Urothelium cell line (cell line): ENCODE measurements at regions not wholly inside any gene's neighbourhood (a gene's known extent, or its start where the extent isn't known, plus 50 kb on each side); places are given as distances from the start of the nearest gene placed in this dataset.
"Not testable (repeated sequence)": the region's sequence is repeated elsewhere in the genome, so short reads cannot be mapped to it uniquely, and the experiment has no call there.

Experiments used
- DNase-seq: peaks from one replicate; pipeline ENCODE4 v3.0.0; 2011; ENCODE audit warnings: low spot score, mixed read lengths
- FAIRE-seq: peaks from 2 replicates; lab custom pipeline; 2011; peaks lifted over from hg19 to GRCh38; lab: Jason Lieb, UNC

DNA sequence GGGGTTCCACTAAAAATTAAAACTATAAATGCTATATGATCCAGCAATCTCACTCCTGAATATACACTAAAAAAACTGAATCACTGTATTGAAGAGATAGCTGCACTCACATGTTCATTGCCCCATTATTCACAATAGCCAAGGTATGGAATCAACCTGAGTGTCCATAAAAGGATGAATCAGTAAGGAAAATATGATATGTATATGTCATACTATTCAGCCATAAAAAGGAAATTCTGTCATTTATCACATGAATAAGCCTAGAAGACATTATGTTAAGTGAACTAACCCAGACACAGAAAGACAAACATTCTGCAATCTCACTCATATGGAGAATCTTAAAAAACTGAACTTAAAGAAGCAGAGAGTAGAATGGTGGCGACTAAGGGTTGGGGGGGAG is 1376.2 kb upstream of the CDH9 start:
- no peak for DNase-seq
- FAIRE-seq = no peak

GRCh38 chr5:28408651-28409050 is 1370.3 kb upstream of the CDH9 start:
- DNase-seq (no peak), FAIRE-seq (no peak)

DNA sequence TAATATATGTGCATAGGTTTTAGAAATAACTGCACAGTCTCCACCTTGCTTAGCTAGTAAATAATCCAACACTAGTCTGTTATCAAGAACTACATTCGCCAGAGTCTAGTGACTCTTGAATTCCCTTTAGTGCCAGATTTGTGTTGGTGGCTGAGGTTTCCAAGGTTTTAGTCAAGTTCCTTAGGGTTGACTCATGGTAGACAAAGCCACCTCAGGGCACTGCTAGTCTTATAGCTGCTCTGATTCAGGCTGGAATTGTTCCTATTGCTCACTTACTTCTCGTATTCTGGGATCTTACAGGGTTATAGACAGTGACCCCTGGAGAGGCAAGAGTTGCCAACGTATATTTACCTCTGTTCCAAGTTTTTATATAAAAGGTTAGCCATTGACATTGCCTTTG is 1369.8 kb upstream of the CDH9 start:
- DNase-seq (peak; percentile 79), FAIRE-seq (no peak)

DNA sequence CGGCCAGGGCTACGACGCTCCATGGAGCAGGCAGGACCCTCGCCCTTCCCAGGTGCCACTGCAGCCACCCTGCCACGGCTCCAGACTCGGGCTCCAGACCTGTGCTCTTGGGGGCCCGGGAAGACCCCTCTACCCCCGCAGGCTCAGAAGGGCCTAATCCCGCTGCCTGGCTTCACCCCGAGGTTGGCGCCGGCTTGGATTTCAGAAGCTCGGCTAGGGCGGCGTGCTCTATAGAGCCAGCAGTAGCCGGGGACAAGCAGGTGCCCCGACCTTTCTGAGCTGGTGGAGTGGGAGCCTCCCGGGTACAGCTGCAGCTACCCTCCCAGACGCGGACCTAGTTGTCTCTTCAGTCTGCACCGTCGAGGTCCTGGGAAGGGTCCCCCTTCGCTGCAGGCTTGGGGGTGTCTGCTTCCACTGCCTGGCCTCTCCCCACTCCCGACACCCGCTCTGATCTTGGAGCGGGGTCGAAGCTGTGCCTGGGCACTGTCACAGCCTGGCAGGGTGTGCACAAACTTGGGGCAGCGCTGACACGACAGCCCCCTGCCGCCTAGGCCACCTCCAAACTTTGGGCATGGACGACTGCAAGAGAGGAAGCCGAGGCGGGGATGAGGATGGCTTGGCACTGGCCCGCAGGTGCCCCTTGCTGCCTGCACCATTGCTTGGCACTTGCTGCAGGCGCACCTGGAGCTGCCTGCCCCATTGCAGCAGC is 1366.1 kb upstream of the CDH9 start:
- FAIRE-seq = no peak
- DNase-seq = no peak

- no peak for FAIRE-seq
- no peak for DNase-seq
Observed at GRCh38 chr5:28403846-28404245, 1365.5 kb upstream of the CDH9 start.

GRCh38 chr5:28402590-28403301 is 1364.4 kb upstream of the CDH9 start:
- no peak for DNase-seq
- FAIRE-seq = no peak

- DNase-seq (no peak), FAIRE-seq (no peak)
Observed at GRCh38 chr5:28400076-28400475, 1361.7 kb upstream of the CDH9 start.

GRCh38 chr5:28399211-28399610 is 1360.8 kb upstream of the CDH9 start:
- FAIRE-seq (no peak), DNase-seq (no peak)

DNA sequence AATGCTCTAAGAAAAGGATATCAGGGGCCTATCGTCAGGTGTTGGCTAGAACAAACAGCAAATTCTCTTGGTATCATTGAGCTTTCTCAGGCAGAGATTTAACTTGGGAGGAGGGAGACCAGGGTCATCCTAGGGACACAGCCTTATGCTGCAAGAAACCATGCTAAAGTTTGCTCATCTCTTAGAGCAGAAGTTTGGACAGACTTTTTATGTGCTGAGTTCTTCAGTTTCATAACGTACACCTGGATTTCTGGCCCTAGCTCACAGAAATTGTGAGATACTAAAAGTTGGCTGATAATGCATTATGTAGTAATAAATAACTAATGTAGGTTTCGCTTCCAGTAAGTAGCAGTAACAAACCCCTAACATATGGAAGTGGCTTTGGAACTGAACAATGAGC is 1359.8 kb upstream of the CDH9 start:
- FAIRE-seq (no peak), DNase-seq (no peak)

GRCh38 chr5:28397502-28397941 is 1359.1 kb upstream of the CDH9 start:
- DNase-seq = peak; percentile 44
- no peak for FAIRE-seq

- FAIRE-seq = no peak
- no peak for DNase-seq
Observed at GRCh38 chr5:28391277-28391676, 1352.9 kb upstream of the CDH9 start.

- DNase-seq = no peak
- FAIRE-seq = peak; percentile 27
Observed at GRCh38 chr5:28390341-28390740, 1352.0 kb upstream of the CDH9 start.

DNA sequence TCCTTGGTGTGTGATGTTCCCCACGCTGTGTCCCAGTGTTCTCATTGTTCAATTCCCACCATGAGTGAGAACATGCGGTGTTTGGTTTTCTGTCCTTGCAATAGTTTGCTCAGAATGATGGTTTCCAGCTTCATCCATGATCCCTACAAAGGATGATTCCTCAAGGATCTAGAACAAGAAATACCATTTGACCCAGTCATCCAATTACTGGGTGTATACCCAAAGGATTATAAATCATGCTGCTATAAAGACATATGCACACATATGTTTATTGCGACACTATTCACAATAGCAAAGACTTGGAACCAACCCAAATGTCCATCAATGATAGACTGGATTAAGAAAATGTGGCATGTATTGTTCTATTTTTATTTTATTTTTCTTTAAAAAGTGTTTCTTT is 1351.3 kb upstream of the CDH9 start:
- not testable (repeated sequence) for DNase-seq
- FAIRE-seq = peak; percentile 79

GRCh38 chr5:28388428-28388827 is 1350.0 kb upstream of the CDH9 start:
- no peak for FAIRE-seq
- DNase-seq = no peak

GRCh38 chr5:28386712-28387111 is 1348.3 kb upstream of the CDH9 start:
- FAIRE-seq (no peak), DNase-seq (no peak)

DNA sequence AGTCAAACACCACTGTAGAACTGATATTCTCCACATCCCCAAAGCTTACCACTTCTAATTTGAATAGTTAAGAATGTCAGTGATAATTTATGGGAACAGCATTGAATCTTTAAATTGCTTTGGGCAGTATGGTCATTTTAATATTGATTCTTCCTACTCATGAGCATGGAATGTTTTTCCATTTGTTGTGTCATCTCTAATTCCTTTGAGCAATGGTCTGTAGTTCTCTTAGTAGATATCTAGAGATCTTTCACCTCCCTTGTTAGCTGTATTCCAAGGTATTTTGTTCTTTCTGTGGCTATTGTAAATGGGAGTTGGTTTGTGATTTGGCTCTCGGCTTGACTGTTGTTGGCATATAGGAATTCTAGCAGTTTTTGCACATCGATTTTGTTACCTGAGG is 1341.8 kb upstream of the CDH9 start:
- no peak for FAIRE-seq
- no peak for DNase-seq

GRCh38 chr5:28374492-28374967 is 1336.1 kb upstream of the CDH9 start:
- FAIRE-seq (peak; percentile 70), DNase-seq (peak; percentile 76)

DNA sequence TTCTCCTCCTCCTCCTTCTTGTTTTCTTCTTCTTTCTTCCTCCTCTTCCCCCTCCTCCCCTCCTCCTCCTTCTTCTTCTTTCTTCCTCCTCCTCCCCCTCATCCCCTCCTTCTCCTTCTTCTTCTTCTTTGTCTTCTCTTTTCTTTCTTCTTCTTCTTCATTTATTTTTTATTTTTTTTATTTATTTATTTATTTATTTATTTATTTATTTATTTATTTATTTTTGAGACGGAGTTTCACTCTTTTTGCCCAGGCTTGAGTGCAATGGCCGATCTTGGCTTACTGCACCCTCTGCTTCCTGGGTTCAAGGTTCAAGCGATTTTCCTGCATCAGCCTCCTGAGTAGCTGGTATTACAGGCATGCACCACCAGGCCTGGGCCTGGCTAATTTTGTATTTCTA is 1332.5 kb upstream of the CDH9 start:
- DNase-seq = no peak
- FAIRE-seq = no peak

GRCh38 chr5:28369418-28369817 is 1331.0 kb upstream of the CDH9 start:
- DNase-seq (no peak), FAIRE-seq (no peak)

GRCh38 chr5:28355831-28356230 is 1317.4 kb upstream of the CDH9 start:
- FAIRE-seq (no peak), DNase-seq (no peak)

GRCh38 chr5:28346696-28347095 is 1308.3 kb upstream of the CDH9 start:
- no peak for FAIRE-seq

GRCh38 chr5:28344836-28345433 is 1306.5 kb upstream of the CDH9 start:
- peak; percentile 58 for FAIRE-seq
- DNase-seq = peak; percentile 28

More at GRCh38 chr5:28346696-28347095, 1308.3 kb upstream of the CDH9 start:
- no peak for DNase-seq
